GM12892 (cell line): ENCODE measurements at regions not wholly inside any gene's neighbourhood (a gene's known extent, or its start where the extent isn't known, plus 50 kb on each side); places are given as distances from the start of the nearest gene placed in this dataset.

Experiments used
- POLR2A ChIP-seq: IDR thresholded peaks from 2 replicates; pipeline ENCODE4 v1.6.1; 2011; ENCODE audit warnings: low read depth, low read length, control low read depth
- POLR2AphosphoS5 ChIP-seq: IDR thresholded peaks from 2 replicates; pipeline ENCODE4 v1.6.1; 2011; ENCODE audit warnings: low read depth, low read length, control low read depth
- TAF1 ChIP-seq: IDR thresholded peaks from 2 replicates; pipeline ENCODE4 v1.6.1; 2011; ENCODE audit warnings: low read depth, mild to moderate bottlenecking, control low read depth, low read length, borderline replicate concordance

DNA sequence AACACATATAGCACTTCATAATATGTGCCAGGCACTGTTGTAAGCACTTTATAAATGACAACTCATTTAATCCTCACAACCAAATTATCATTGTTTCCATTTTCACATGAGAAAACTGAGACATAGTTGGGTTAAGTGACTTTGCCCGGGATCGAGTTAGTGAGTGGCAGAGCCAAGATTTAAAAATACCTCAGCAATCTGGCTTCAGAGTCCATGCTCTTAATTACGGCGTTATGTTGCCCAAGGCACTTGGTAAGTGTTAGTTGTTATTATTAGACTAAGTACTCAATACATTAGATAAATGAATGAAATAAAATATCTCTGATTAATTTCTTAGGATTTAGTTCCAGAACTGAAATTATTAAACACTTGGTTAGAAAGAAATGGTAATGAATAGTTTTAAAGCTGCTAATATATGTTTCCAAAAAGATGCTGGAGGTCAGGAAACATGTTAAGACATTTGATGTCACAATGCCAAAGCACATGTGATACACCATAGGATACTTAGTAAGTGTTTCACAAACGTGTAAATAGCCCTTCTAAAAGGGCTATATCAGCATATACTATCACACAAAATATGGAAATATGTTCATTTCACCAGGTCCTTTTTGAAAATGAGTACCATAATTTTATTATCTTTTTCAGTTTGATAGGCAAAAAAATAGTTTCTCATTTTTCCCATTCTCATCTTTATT is 301.9 kb downstream of the GPAT3 start:
- TF ChIP-seq POLR2A (no peak), POLR2AphosphoS5 (no peak), TAF1 (no peak)
